ENCODE measurements at regions not wholly inside any gene's neighbourhood (a gene's known extent, or its start where the extent isn't known, plus 50 kb on each side); places are given as distances from the start of the nearest gene placed in this dataset.

DNA sequence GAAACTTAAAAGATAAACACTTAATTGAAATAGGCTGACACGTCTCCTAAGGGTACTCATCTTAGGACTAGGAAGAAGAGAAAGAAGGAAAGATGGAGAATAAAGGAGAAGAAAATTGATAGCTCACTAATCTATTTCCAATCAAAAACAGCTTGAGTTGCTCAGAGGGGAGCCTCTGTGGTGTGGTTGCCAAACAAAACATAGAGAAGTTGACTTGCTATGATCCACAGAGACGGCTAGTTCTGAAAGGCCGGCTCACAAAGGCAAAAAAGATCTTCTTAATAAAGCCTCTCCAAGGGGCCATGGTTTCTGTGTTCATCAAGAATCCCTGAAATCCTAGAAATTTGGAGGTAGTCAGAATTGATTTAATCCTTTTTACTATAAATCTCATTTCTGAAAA lies 644.1 kb downstream of the LMO4 start:
- H3K9me3 ChIP-seq, result no peaks in the 10 kb centered on the region
- DNase-seq, result no peak
- peaks cover 0 to 20% (median 0%) of the 10 kb centered on the region in 3 donors for H3K4me1 ChIP-seq
- TF ChIP-seq, protein P1, sequence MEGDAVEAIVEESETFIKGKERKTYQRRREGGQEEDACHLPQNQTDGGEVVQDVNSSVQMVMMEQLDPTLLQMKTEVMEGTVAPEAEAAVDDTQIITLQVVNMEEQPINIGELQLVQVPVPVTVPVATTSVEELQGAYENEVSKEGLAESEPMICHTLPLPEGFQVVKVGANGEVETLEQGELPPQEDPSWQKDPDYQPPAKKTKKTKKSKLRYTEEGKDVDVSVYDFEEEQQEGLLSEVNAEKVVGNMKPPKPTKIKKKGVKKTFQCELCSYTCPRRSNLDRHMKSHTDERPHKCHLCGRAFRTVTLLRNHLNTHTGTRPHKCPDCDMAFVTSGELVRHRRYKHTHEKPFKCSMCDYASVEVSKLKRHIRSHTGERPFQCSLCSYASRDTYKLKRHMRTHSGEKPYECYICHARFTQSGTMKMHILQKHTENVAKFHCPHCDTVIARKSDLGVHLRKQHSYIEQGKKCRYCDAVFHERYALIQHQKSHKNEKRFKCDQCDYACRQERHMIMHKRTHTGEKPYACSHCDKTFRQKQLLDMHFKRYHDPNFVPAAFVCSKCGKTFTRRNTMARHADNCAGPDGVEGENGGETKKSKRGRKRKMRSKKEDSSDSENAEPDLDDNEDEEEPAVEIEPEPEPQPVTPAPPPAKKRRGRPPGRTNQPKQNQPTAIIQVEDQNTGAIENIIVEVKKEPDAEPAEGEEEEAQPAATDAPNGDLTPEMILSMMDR (IDR thresholded peaks at IDR 0.05), result no peak
- no peak for TF ChIP-seq POLR2A (IDR thresholded peaks at IDR 0.05)
- H3K27me3 ChIP-seq, result no peaks in the 10 kb centered on the region
- 69 to 85% methylated on average over 3 of the region's 3 CpGs for WGBS, 2 donors
- H3K27ac ChIP-seq, result no peak overlapping the region
- intact Hi-C loops (cut with DNase I), result no loop called here
- H3K36me3 ChIP-seq, result no peaks in the 10 kb centered on the region
- no peak overlapping the region for H3K4me3 ChIP-seq

DNA sequence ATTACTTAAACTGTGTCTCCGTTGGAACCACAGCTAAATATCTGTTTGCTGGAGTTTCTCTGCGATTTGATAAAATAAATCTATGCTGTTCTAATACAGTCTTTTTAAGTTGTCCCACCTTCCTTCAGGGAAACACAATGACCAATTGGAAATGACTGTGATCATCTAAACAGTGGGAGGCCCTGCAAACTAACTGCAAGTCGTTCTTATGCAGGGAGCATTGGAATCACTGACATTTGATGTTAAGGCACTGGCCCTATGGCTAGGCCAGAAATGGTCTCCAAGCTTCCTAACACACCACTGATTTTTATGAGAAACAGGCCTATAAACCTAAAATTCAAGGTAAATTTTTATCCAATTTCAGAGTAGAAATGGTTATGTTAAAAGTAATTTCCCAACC lies 645.2 kb downstream of the LMO4 start:
- WGBS, 2 donors, result 82 to 85% methylated on average over 3 of the region's 3 CpGs
- Histone ChIP-seq H3K4me1 (peaks cover 0 to 11% (median 0%) of the 10 kb centered on the region in 3 donors), H3K9me3 (no peaks in the 10 kb centered on the region), H3K27me3 (no peaks in the 10 kb centered on the region), H3K27ac (no peak overlapping the region), H3K36me3 (no peaks in the 10 kb centered on the region), H3K4me3 (no peak overlapping the region)
- intact Hi-C loops (cut with DNase I), result no loop called here
- TF ChIP-seq POLR2A (IDR thresholded peaks at IDR 0.05), result no peak
- TF ChIP-seq, protein P1 (IDR thresholded peaks at IDR 0.05), result no peak
- DNase-seq, result no peak

DNA sequence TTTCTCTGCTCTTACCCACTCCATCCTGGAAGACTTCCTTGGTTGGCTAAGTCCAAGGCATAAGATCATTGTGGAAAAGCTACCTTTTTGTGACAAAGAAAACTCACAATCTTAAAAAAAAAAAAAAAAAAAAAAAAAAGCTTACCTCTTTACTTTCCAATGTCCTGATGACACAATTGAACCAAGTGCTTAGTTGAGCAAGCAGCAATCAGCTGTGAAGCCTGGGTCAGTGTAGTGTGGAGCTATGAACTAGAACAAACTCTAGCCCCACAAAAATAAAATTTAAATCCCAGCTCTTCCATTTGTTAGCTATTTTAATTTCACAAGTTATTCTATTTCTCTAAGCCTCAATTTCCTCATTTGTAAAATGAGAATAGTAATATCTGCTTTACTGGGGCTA lies 647.6 kb downstream of the LMO4 start:
- no peaks in the 10 kb centered on the region for H3K36me3 ChIP-seq
- intact Hi-C loops (cut with DNase I), result no loop called here
- no peak for DNase-seq
- H3K27ac ChIP-seq, result no peak overlapping the region
- no peaks in the 10 kb centered on the region for H3K9me3 ChIP-seq
- no peaks in the 10 kb centered on the region for H3K27me3 ChIP-seq
- no peak overlapping the region for H3K4me3 ChIP-seq
- no peak for TF ChIP-seq POLR2A (IDR thresholded peaks at IDR 0.05)
- TF ChIP-seq, protein P1 (IDR thresholded peaks at IDR 0.05), result no peak
- H3K4me1 ChIP-seq, result peaks cover 0 to 9% (median 0%) of the 10 kb centered on the region in 3 donors

DNA sequence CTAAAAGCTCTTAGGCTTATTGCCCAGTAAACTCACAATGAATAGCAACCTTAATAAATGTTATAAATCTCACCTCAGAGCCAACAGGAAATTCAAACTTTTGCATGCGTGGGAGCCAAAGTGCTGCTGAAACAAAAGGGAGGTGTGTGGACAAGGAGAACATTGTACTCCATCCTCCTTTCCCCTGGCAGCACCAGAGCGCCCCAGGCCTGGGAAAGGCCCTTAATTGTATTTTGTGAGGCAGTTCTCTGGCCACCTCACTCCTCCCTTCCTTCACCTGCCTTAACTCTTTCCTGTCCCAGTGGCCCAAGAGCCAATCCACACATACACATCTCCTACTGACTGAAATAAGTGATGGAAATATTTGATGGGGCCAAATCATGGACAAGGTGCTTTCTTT lies 648.5 kb downstream of the LMO4 start:
- Histone ChIP-seq H3K4me1 (peaks cover 0 to 9% (median 0%) of the 10 kb centered on the region in 3 donors), H3K9me3 (no peaks in the 10 kb centered on the region), H3K36me3 (no peaks in the 10 kb centered on the region), H3K27ac (no peak overlapping the region), H3K4me3 (no peak overlapping the region), H3K27me3 (no peaks in the 10 kb centered on the region)
- WGBS, 2 donors, result 35 to 51% methylated on average over 2 of the region's 2 CpGs
- TF ChIP-seq, protein P1 (IDR thresholded peaks at IDR 0.05), result no peak
- no peak for TF ChIP-seq POLR2A (IDR thresholded peaks at IDR 0.05)
- DNase-seq, result no peak
- intact Hi-C loops (cut with DNase I), result no loop called here

DNA sequence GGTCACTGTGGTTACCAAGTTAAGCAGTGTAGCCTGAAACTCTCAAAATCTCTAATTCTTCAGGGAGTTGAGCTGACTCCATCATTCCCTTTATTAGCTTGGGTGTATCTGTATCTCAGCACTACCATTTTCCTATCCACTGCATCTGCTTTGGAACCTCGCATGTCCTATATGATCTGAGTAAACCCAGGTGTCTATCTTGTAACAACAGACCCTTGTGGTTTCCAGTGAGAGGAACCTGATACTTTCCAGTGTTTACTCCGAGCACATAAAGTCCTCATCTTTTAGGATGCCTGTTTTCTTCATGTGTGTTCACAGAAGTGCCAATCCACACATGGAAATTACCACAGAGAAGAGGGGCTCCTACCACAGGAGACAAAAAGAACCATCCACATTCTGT lies 650.4 kb downstream of the LMO4 start:
- TF ChIP-seq POLR2A (IDR thresholded peaks at IDR 0.05), result no peak
- TF ChIP-seq, protein P1 (IDR thresholded peaks at IDR 0.05), result no peak
- H3K27me3 ChIP-seq, result no peaks in the 10 kb centered on the region
- no peaks in the 10 kb centered on the region for H3K36me3 ChIP-seq
- peaks cover 0 to 9% (median 0%) of the 10 kb centered on the region in 3 donors for H3K4me1 ChIP-seq
- WGBS, 2 donors, result 47 to 80% methylated on average over 2 of the region's 2 CpGs
- H3K27ac ChIP-seq, result no peak overlapping the region
- no peak overlapping the region for H3K4me3 ChIP-seq
- DNase-seq, result no peak
- no peaks in the 10 kb centered on the region for H3K9me3 ChIP-seq
- intact Hi-C loops (cut with DNase I), result no loop called here
